ENCODE measurements at regions not wholly inside any gene's neighbourhood (a gene's known extent, or its start where the extent isn't known, plus 50 kb on each side); places are given as distances from the start of the nearest gene placed in this dataset.
"Not testable (repeated sequence)": the region's sequence is repeated elsewhere in the genome, so short reads cannot be mapped to it uniquely, and the experiment has no call there.

DNA sequence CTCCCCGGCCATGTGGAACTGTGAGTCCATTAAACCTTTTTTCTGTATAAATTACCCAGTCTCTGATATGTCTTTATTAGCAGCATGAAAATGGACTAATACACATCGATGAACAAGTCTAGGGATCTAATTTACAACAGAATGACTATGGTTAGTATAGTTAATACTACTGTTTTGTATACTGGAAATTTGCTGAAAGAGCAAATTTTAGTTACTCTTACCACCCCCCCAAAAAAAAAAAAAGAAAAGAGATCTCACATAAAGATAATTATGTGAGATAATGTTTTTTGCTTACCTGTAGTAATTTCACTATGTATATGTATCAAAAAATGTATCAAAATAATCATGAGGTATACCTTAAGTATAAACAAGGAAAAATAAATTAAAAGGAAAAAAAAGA, 199.5 kb upstream of the GRM3 start:
- Histone ChIP-seq H3K4me3 (ENCODE audit: severe bottlenecking) (no peak overlapping the region), H3K27ac (ENCODE audit: poor library complexity, severe bottlenecking) (no peak overlapping the region), H3K36me3 (ENCODE audit: low read depth) (no peaks in the 10 kb centered on the region), H3K4me1 (ENCODE audit: insufficient read depth, poor library complexity, severe bottlenecking) (no peaks in the 10 kb centered on the region), H3K27me3 (ENCODE audit: insufficient read depth, poor library complexity, severe bottlenecking) (no peaks in the 10 kb centered on the region), H3K9me3 (ENCODE audit: severe bottlenecking) (no peaks in the 10 kb centered on the region)
- ATAC-seq (ENCODE audit: low read depth), result no peak
- DNase-seq (ENCODE audit: low spot score), result no peak
- TF ChIP-seq CTCF (IDR thresholded peaks at IDR 0.05; ENCODE audit: poor library complexity, severe bottlenecking), result no peak

DNA sequence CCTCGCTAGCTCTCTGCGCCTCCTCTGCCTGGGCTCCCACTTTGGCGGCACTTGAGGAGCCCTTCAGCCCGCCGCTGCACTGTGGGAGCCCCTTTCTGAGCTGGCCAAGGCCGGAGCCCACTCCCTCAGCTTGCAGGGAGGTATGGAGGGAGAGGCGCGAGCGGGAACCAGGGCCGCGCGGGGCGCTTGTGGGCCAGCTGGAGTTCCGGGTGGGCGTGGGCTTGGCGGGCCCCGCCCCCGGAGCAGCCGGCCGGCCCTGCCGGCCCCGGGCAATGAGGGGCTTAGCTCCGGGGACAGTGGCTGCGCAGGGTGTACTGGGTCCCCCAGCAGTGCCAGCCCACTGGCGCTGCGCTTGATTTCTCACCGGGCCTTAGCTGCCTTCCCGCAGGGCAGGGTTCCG, 203.3 kb upstream of the GRM3 start:
- H3K36me3 ChIP-seq (ENCODE audit: low read depth); H3K27ac ChIP-seq (ENCODE audit: poor library complexity, severe bottlenecking); ATAC-seq (ENCODE audit: low read depth); DNase-seq (ENCODE audit: low spot score); H3K27me3 ChIP-seq (ENCODE audit: insufficient read depth, poor library complexity, severe bottlenecking); H3K9me3 ChIP-seq (ENCODE audit: severe bottlenecking); H3K4me3 ChIP-seq (ENCODE audit: severe bottlenecking); H3K4me1 ChIP-seq (ENCODE audit: insufficient read depth, poor library complexity, severe bottlenecking): not testable (repeated sequence)

GRCh38 chr7:86437951-86438450, 205.7 kb upstream of the GRM3 start:
- no peak for DNase-seq (ENCODE audit: low spot score)
- TF ChIP-seq CTCF (IDR thresholded peaks at IDR 0.05; ENCODE audit: poor library complexity, severe bottlenecking), result no peak
- Histone ChIP-seq H3K9me3 (ENCODE audit: severe bottlenecking) (no peaks in the 10 kb centered on the region), H3K36me3 (ENCODE audit: low read depth) (no peaks in the 10 kb centered on the region), H3K4me3 (ENCODE audit: severe bottlenecking) (no peak overlapping the region), H3K27ac (ENCODE audit: poor library complexity, severe bottlenecking) (no peak overlapping the region), H3K27me3 (ENCODE audit: insufficient read depth, poor library complexity, severe bottlenecking) (no peaks in the 10 kb centered on the region), H3K4me1 (ENCODE audit: insufficient read depth, poor library complexity, severe bottlenecking) (no peaks in the 10 kb centered on the region)
- ATAC-seq (ENCODE audit: low read depth), result no peak

DNA sequence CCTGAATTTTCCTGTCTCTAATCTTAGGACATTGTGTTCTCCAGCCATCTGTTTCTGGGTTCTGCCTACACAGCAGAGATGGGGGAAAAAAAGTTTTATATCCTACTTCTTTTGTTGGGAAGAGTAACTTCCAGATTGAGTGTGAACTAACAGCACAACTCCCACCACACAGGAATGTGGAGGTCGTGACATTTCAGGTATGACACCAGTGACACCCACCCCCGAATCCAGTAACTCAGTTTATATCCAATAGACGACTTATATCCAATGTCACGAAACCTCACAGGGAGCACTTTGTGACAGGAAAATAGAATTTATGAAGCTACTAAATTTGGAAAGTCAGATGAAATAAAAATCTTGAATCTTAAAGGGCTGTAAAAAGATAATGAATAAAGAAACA, 211.9 kb upstream of the GRM3 start:
- TF ChIP-seq CTCF (IDR thresholded peaks at IDR 0.05; ENCODE audit: poor library complexity, severe bottlenecking), result no peak
- no peaks in the 10 kb centered on the region for H3K36me3 ChIP-seq (ENCODE audit: low read depth)
- H3K4me1 ChIP-seq (ENCODE audit: insufficient read depth, poor library complexity, severe bottlenecking), result no peaks in the 10 kb centered on the region
- H3K27me3 ChIP-seq (ENCODE audit: insufficient read depth, poor library complexity, severe bottlenecking), result peaks cover 15% of the 10 kb centered on the region
- H3K27ac ChIP-seq (ENCODE audit: poor library complexity, severe bottlenecking), result no peak overlapping the region
- no peak for DNase-seq (ENCODE audit: low spot score)
- no peaks in the 10 kb centered on the region for H3K9me3 ChIP-seq (ENCODE audit: severe bottlenecking)
- H3K4me3 ChIP-seq (ENCODE audit: severe bottlenecking), result no peak overlapping the region
- no peak for ATAC-seq (ENCODE audit: low read depth)

GRCh38 chr7:86411814-86412213, 231.9 kb upstream of the GRM3 start:
- Histone ChIP-seq H3K27me3 (ENCODE audit: insufficient read depth, poor library complexity, severe bottlenecking) (no peaks in the 10 kb centered on the region), H3K4me3 (ENCODE audit: severe bottlenecking) (no peak overlapping the region), H3K4me1 (ENCODE audit: insufficient read depth, poor library complexity, severe bottlenecking) (no peaks in the 10 kb centered on the region), H3K36me3 (ENCODE audit: low read depth) (no peaks in the 10 kb centered on the region), H3K27ac (ENCODE audit: poor library complexity, severe bottlenecking) (no peak overlapping the region), H3K9me3 (ENCODE audit: severe bottlenecking) (no peaks in the 10 kb centered on the region)
- DNase-seq (ENCODE audit: low spot score) (no peak), ATAC-seq (ENCODE audit: low read depth) (no peak)
- no peak for TF ChIP-seq CTCF (IDR thresholded peaks at IDR 0.05; ENCODE audit: poor library complexity, severe bottlenecking)

Measured in RWPE2 (cell line).